GOT3 (cell line): ENCODE measurements at regions not wholly inside any gene's neighbourhood (a gene's known extent, or its start where the extent isn't known, plus 50 kb on each side); places are given as distances from the start of the nearest gene placed in this dataset.

Experiments used
- DNase-seq: peaks from one replicate; lab custom pipeline; 2025; ENCODE audit warnings: mixed read lengths; lab: John Stamatoyannopoulos, UW

GRCh38 chr4:1463088-1463926, 57.1 kb upstream of the NKX1-1 start:
- no peak for DNase-seq

DNA sequence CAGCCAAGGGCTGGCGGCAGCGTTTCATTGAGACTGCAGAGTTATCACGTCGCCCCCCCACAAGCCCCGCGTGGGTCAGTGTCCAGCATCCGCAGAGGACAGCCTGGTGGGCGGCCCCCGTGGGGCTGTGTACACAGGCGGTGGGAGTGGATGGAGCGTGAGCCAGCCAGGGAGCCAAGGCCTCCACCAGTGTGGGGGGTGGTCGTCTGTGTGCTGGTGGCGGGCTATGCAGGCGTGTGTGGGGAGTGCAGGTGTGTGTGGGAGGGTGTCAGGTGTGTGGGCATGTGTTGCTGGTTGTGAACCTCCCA, 56.5 kb upstream of the NKX1-1 start:
- DNase-seq = no peak

GRCh38 chr4:1462009-1462767, 55.9 kb upstream of the NKX1-1 start:
- DNase-seq = no peak

DNA sequence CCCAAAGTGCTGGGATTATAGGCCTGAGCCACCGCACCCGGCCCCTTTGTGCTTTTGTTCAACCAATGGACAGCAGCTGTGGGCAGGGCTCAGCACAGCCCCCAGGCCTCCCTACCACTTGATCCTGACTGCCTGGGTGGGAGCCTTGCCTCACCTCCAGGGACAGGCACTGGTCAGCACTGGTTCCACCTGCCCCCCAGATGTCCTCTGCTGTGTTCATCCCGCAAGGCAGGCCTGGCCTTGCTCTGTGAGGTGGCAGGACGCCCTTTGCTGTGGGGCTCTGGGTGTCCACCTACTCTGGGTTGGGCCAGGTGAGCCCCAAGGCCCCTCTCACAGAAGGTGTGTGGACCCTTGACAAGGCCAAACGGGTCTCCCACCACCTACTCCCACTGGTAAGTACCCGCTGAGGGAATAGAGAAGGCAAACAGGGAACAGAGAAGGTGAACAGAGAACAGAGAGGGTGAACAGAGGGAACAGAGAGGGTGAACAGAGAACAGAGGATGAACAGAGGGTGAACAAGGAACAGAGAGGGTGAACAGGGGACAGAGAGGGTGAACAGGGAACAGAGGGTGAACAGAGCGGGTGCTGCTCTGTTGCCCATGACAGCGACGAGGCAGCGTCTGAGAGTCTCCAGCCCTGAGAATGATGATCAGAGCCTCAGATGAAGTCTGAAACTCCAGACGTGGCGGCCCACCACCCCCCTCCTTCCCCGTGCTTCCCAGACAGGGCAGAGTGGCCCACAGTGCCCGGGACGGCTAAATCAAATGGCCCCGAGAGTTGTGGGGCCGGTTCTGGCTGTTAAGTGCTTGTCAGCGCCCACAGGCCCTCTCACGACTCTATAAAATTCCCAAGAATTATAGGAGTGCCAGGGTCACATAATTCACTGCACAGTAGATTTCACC, 55.0 kb upstream of the NKX1-1 start:
- no peak for DNase-seq

GRCh38 chr4:1459722-1460511, 53.7 kb upstream of the NKX1-1 start:
- DNase-seq = no peak

DNA sequence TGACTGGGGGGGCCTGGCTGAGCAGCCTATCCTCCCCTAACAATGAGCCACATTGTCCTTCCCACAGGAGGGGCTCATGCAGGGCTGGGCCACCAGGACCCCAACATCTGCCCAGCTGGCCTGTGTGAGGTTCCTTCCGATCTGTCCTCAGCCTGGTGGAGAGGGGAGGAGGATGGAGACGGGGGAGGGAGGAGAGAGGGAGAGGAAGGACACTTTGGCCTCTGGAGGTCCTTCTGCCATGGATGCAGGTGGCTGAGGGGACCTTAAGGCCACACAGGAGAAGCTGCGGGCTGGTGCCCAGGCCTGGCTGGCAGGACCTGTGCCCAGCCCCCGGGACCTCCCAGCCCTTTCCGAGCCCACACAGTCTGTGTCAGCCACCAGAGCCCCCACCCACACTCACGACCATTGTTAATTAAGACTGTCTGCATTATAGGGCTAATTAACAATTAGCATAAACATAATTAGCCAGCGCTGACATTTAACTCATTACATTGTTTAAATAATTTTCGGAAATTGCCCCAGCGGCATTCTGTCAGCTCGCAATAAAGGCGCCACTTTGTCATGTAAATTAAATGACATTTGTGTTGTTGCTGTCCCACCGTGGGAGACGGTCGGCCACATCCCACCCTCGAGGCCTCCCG, 53.0 kb upstream of the NKX1-1 start:
- DNase-seq = no peak

DNA sequence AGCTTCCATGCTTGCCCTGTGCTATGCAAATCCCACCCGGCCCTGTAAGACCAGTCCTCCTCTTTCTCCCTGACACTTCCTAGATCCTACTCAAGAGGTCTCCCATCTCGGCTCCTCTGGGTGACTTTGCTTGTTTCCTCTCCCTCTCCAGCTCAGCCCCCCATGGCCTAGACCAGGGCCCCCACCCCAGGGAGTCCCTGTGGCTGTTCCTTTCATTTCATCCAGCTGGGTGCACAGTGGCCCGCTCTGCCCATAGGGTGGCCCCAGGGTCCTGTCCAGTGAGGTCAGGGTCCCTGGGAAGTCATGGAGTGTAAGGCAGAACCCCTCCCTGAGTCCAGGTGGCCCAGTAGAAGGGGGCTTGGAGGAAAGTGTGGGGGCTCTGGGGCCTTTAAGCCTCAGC, 52.3 kb upstream of the NKX1-1 start:
- DNase-seq = no peak
